ENCODE measurements at regions not wholly inside any gene's neighbourhood (a gene's known extent, or its start where the extent isn't known, plus 50 kb on each side); places are given as distances from the start of the nearest gene placed in this dataset.

DNA sequence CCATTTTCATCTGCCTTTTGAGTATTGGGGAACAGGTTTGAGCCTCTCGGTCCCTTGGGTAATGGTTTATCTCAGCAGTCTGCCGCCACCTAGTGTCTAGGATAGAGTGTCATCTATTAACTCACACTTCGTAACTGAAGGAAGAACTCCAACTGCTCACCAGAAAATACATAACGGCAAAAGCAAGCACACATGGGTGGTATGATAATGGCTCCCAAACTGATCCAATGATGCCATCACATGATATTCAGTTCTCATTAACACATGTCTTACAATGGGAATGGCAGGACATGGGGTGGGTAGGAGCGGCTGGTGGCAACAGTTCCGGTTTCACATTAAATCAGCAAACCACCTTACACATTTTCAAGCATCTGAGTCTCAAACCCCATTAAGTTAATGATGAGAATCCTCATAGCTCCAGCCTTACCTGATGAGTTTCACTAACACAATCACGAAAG, 110.7 kb upstream of the PHACTR1 start:
- TF ChIP-seq, protein P1, sequence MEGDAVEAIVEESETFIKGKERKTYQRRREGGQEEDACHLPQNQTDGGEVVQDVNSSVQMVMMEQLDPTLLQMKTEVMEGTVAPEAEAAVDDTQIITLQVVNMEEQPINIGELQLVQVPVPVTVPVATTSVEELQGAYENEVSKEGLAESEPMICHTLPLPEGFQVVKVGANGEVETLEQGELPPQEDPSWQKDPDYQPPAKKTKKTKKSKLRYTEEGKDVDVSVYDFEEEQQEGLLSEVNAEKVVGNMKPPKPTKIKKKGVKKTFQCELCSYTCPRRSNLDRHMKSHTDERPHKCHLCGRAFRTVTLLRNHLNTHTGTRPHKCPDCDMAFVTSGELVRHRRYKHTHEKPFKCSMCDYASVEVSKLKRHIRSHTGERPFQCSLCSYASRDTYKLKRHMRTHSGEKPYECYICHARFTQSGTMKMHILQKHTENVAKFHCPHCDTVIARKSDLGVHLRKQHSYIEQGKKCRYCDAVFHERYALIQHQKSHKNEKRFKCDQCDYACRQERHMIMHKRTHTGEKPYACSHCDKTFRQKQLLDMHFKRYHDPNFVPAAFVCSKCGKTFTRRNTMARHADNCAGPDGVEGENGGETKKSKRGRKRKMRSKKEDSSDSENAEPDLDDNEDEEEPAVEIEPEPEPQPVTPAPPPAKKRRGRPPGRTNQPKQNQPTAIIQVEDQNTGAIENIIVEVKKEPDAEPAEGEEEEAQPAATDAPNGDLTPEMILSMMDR (IDR thresholded peaks at IDR 0.05; ENCODE audit: insufficient read depth, low read length, poor library complexity, severe bottlenecking): peak; percentile 97
- TF ChIP-seq EZH2phosphoT487 (conservative IDR thresholded peaks at IDR 0.05; ENCODE audit: low read length): no peak
